SU-DHL-6 (cell line): ENCODE measurements at regions not wholly inside any gene's neighbourhood (a gene's known extent, or its start where the extent isn't known, plus 50 kb on each side); places are given as distances from the start of the nearest gene placed in this dataset.

Source experiments
- H2AFZ ChIP-seq: fragments of 200-600 bp; sonication (generic); 2 replicates; pipeline ENCODE4 v1.6.1; 2014; ENCODE audit warnings: low read depth, mild to moderate bottlenecking, moderate library complexity, mixed read lengths, antibody characterized with exemption, low read length; ENCODE audit not compliant: severe bottlenecking
- H3F3A ChIP-seq: fragments of 200-600 bp; shearing (Covaris generic); 2 replicates; pipeline ENCODE4 v1.6.0; 2016; ENCODE audit warnings: antibody characterized with exemption, mild to moderate bottlenecking; ENCODE audit not compliant: insufficient read depth
- H3K27ac ChIP-seq: fragments of 200-600 bp; sonication (generic); 2 replicates; pipeline ENCODE4 v1.5.1; 2016; ENCODE audit warnings: low read depth, mild to moderate bottlenecking, low read length, moderate library complexity, mixed read lengths
- H3K27me3 ChIP-seq: fragments of 200-600 bp; sonication (generic), shearing (Covaris generic); 2 replicates; pipeline ENCODE4 v1.6.0; 2014; ENCODE audit warnings: mild to moderate bottlenecking, low read length
- H3K36me3 ChIP-seq: fragments of 200-600 bp; sonication (generic); 2 replicates; pipeline ENCODE4 v1.6.1; 2014; ENCODE audit warnings: mild to moderate bottlenecking, low read length, mixed read lengths
- H3K4me2 ChIP-seq: fragments of 300-600, 200-600 bp; shearing (Covaris generic), sonication (generic); 2 replicates; pipeline ENCODE4 v1.6.0; 2014; ENCODE audit warnings: low read length, low read depth, mild to moderate bottlenecking; ENCODE audit not compliant: poor library complexity, severe bottlenecking
- H3K4me3 ChIP-seq: fragments of 200-600 bp; sonication (generic); 2 replicates; pipeline ENCODE4 v1.5.1; 2014; ENCODE audit warnings: antibody characterized with exemption, low read length, mild to moderate bottlenecking, mixed read lengths; ENCODE audit not compliant: insufficient read depth, poor library complexity, severe bottlenecking
- H3K79me2 ChIP-seq: fragments of 200-600 bp; sonication (generic); 2 replicates; pipeline ENCODE4 v1.6.1; 2014; ENCODE audit warnings: mild to moderate bottlenecking, low read length, moderate library complexity; ENCODE audit not compliant: insufficient read depth
- H3K9ac ChIP-seq: fragments of 200-600 bp; sonication (generic); 2 replicates; pipeline ENCODE4 v1.7.0; 2014; ENCODE audit warnings: mild to moderate bottlenecking, low read length
- H3K9me2 ChIP-seq: fragments of 200-600 bp; sonication (generic); replicated peaks from 2 replicates; pipeline ENCODE4 v1.6.1; 2014; ENCODE audit warnings: low read length; ENCODE audit not compliant: insufficient read depth
- H3K9me3 ChIP-seq: fragments of 200-600 bp; sonication (generic); 2 replicates; pipeline ENCODE4 v1.6.1; 2014; ENCODE audit warnings: low read length, mixed read lengths; ENCODE audit not compliant: insufficient read depth
- H4K20me1 ChIP-seq: fragments of 200-600 bp; sonication (generic); 2 replicates; pipeline ENCODE4 v1.6.1; 2014; ENCODE audit warnings: low read depth, mild to moderate bottlenecking, antibody characterized with exemption, low read length, moderate library complexity, mixed read lengths
- EZH2phosphoT487 ChIP-seq: fragments of 200-600 bp; sonication (generic), shearing (Covaris generic); conservative IDR thresholded peaks from 2 replicates; pipeline ENCODE4 v1.6.1; 2018; ENCODE audit warnings: mild to moderate bottlenecking, antibody characterized with exemption, low read length, moderate library complexity, mixed read lengths
- TF ChIP-seq, protein P1 (sequence below): fragments of 200-600 bp; sonication (generic); IDR thresholded peaks from one replicate; pipeline ENCODE4 v1.5.1; 2017; ENCODE audit warnings: antibody characterized with exemption, mild to moderate bottlenecking, low read length, moderate library complexity; ENCODE audit not compliant: insufficient read depth, poor library complexity, severe bottlenecking

- Histone ChIP-seq H3K9ac (no peak overlapping the region), H3K27me3 (no peaks in the 10 kb centered on the region), H3K36me3 (no peaks in the 10 kb centered on the region), H3K27ac (no peak overlapping the region), H3K9me3 (no peaks in the 10 kb centered on the region), H3K79me2 (no peaks in the 10 kb centered on the region), H4K20me1 (no peaks in the 10 kb centered on the region), H3K4me3 (no peak overlapping the region), H3F3A (no peaks in the 10 kb centered on the region), H3K9me2 (no peaks in the 10 kb centered on the region), H2AFZ (no peak overlapping the region), H3K4me2 (no peak overlapping the region)
- TF ChIP-seq, protein P1, sequence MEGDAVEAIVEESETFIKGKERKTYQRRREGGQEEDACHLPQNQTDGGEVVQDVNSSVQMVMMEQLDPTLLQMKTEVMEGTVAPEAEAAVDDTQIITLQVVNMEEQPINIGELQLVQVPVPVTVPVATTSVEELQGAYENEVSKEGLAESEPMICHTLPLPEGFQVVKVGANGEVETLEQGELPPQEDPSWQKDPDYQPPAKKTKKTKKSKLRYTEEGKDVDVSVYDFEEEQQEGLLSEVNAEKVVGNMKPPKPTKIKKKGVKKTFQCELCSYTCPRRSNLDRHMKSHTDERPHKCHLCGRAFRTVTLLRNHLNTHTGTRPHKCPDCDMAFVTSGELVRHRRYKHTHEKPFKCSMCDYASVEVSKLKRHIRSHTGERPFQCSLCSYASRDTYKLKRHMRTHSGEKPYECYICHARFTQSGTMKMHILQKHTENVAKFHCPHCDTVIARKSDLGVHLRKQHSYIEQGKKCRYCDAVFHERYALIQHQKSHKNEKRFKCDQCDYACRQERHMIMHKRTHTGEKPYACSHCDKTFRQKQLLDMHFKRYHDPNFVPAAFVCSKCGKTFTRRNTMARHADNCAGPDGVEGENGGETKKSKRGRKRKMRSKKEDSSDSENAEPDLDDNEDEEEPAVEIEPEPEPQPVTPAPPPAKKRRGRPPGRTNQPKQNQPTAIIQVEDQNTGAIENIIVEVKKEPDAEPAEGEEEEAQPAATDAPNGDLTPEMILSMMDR, result no peak
- no peak for TF ChIP-seq EZH2phosphoT487
These were observed 64.3 kb upstream of the C1GALT1 start for GRCh38 chr7:7117935-7118586.

- Histone ChIP-seq H3K36me3 (no peaks in the 10 kb centered on the region), H3K27ac (no peak overlapping the region), H3K9ac (no peak overlapping the region), H4K20me1 (no peaks in the 10 kb centered on the region), H3K9me3 (no peaks in the 10 kb centered on the region), H3K79me2 (no peaks in the 10 kb centered on the region), H3K27me3 (no peaks in the 10 kb centered on the region), H3K4me2 (no peak overlapping the region), H3F3A (no peaks in the 10 kb centered on the region), H2AFZ (no peak overlapping the region), H3K4me3 (no peak overlapping the region), H3K9me2 (no peaks in the 10 kb centered on the region)
- TF ChIP-seq, protein P1, result no peak
- TF ChIP-seq EZH2phosphoT487, result no peak
These were observed 63.5 kb upstream of the C1GALT1 start for GRCh38 chr7:7118822-7119221.

GRCh38 chr7:7119729-7120128, 62.6 kb upstream of the C1GALT1 start:
- no peak overlapping the region for H3K4me3 ChIP-seq
- no peaks in the 10 kb centered on the region for H3K9me2 ChIP-seq
- H3K9me3 ChIP-seq, result no peaks in the 10 kb centered on the region
- H3K4me2 ChIP-seq, result no peak overlapping the region
- no peaks in the 10 kb centered on the region for H3K79me2 ChIP-seq
- H3K36me3 ChIP-seq, result no peaks in the 10 kb centered on the region
- no peak overlapping the region for H2AFZ ChIP-seq
- no peaks in the 10 kb centered on the region for H3K27me3 ChIP-seq
- no peaks in the 10 kb centered on the region for H4K20me1 ChIP-seq
- H3F3A ChIP-seq, result no peaks in the 10 kb centered on the region
- no peak for TF ChIP-seq EZH2phosphoT487
- TF ChIP-seq, protein P1, result no peak
- no peak overlapping the region for H3K9ac ChIP-seq
- no peak overlapping the region for H3K27ac ChIP-seq

DNA sequence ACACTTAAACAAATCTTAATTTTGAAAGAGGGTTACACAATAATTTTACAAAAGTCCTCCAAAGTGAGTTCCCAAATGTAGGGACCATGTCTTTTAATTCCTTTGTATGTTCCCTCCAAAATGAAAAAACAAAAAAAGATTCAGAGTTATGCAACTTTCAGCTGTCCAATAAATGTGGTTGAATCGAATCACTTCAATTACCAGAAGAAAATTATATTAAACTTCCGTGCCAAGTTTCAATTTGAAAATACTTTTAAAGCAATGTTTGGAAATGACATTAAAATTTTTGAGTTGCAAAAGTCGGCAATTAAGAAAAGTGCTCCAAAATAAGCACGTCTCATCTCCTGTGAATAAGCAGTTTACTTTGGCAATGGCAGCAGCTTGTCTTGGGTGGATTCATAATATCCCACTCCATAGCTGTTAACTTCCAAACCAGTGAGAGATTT, 60.3 kb upstream of the C1GALT1 start:
- no peak for TF ChIP-seq EZH2phosphoT487
- TF ChIP-seq, protein P1, result no peak
- Histone ChIP-seq H3K9me3 (no peaks in the 10 kb centered on the region), H3K4me3 (no peak overlapping the region), H2AFZ (no peak overlapping the region), H3K9ac (no peak overlapping the region), H4K20me1 (no peaks in the 10 kb centered on the region), H3K79me2 (no peaks in the 10 kb centered on the region), H3K36me3 (no peaks in the 10 kb centered on the region), H3F3A (no peaks in the 10 kb centered on the region), H3K9me2 (no peaks in the 10 kb centered on the region), H3K4me2 (no peak overlapping the region), H3K27ac (no peak overlapping the region), H3K27me3 (no peaks in the 10 kb centered on the region)
